H9 (cell line): ENCODE measurements at regions not wholly inside any gene's neighbourhood (a gene's known extent, or its start where the extent isn't known, plus 50 kb on each side); places are given as distances from the start of the nearest gene placed in this dataset.

Experiments
- DNase-seq: peaks from one replicate; pipeline ENCODE4 v3.0.0-alpha.2; 2017
- H2AFZ ChIP-seq: one replicate; pipeline ENCODE4 v1.6.1; 2013; ENCODE audit warnings: mild to moderate bottlenecking, low read length, control low read depth, moderate library complexity
- H2AK5ac ChIP-seq: 2 replicates; pipeline ENCODE4 v1.6.1; 2013; ENCODE audit warnings: low read length, control low read depth, mixed read lengths; ENCODE audit not compliant: insufficient read length
- H2BK120ac ChIP-seq: one replicate; pipeline ENCODE4 v1.6.1; 2013; ENCODE audit warnings: low read depth, mild to moderate bottlenecking, low read length, control low read depth, inconsistent platforms; ENCODE audit not compliant: poor library complexity, severe bottlenecking
- H2BK12ac ChIP-seq: 2 replicates; pipeline ENCODE4 v1.6.1; 2013; ENCODE audit warnings: low read length, control low read depth, mixed read lengths, low read depth; ENCODE audit not compliant: insufficient read length
- H2BK15ac ChIP-seq: 2 replicates; pipeline ENCODE4 v1.6.1; 2013; ENCODE audit warnings: low read depth, low read length, control low read depth
- H2BK20ac ChIP-seq: one replicate; pipeline ENCODE4 v1.6.1; 2013; ENCODE audit warnings: low read depth, mild to moderate bottlenecking, low read length, control low read depth, inconsistent platforms; ENCODE audit not compliant: poor library complexity, severe bottlenecking
- H2BK5ac ChIP-seq: 2 replicates; pipeline ENCODE4 v1.6.1; 2013; ENCODE audit warnings: low read length, control low read depth, mixed read lengths; ENCODE audit not compliant: insufficient read length
- H3K14ac ChIP-seq: 2 replicates; pipeline ENCODE4 v1.6.1; 2013; ENCODE audit warnings: low read length, control low read depth; ENCODE audit not compliant: insufficient read depth
- H3K18ac ChIP-seq: 2 replicates; pipeline ENCODE4 v1.6.1; 2013; ENCODE audit warnings: low read depth, mild to moderate bottlenecking, mixed read lengths, low read length, control low read depth; ENCODE audit not compliant: insufficient read length
- H3K23ac ChIP-seq: 2 replicates; pipeline ENCODE4 v1.6.1; 2013; ENCODE audit warnings: low read length, control low read depth, mixed read lengths, low read depth; ENCODE audit not compliant: insufficient read length
- H3K23me2 ChIP-seq: 2 replicates; pipeline ENCODE4 v1.6.1; 2013; ENCODE audit warnings: low read depth, mild to moderate bottlenecking, mixed read lengths, low read length, control low read depth; ENCODE audit not compliant: insufficient read length, poor library complexity, severe bottlenecking
- H3K27ac ChIP-seq: 2 replicates; pipeline ENCODE4 v1.5.1; 2013; ENCODE audit warnings: low read length, control low read depth, mixed read lengths, low read depth; ENCODE audit not compliant: insufficient read length
- H3K27me3 ChIP-seq: 2 replicates; pipeline ENCODE4 v1.6.1; 2013; ENCODE audit warnings: low read length, control low read depth, inconsistent platforms; ENCODE audit not compliant: insufficient read depth
- H3K4ac ChIP-seq: 2 replicates; pipeline ENCODE4 v1.6.1; 2013; ENCODE audit warnings: low read depth, mild to moderate bottlenecking, control low read depth, inconsistent platforms, low read length, moderate library complexity
- H3K4me1 ChIP-seq: 2 replicates; pipeline ENCODE4 v1.6.1; 2013; ENCODE audit warnings: low read length, control low read depth, inconsistent platforms; ENCODE audit not compliant: insufficient read depth
- H3K4me2 ChIP-seq: 2 replicates; pipeline ENCODE4 v1.6.1; 2013; ENCODE audit warnings: low read length, control low read depth, mixed read lengths; ENCODE audit not compliant: insufficient read length, insufficient read depth
- H3K56ac ChIP-seq: 2 replicates; pipeline ENCODE4 v1.6.1; 2013; ENCODE audit warnings: low read depth, mild to moderate bottlenecking, mixed read lengths, low read length, control low read depth; ENCODE audit not compliant: insufficient read length
- H3K79me1 ChIP-seq: 2 replicates; pipeline ENCODE4 v1.6.1; 2013; ENCODE audit warnings: low read depth, mild to moderate bottlenecking, moderate library complexity, low read length, control low read depth, inconsistent platforms; ENCODE audit not compliant: insufficient read depth, poor library complexity, severe bottlenecking
- H3K79me2 ChIP-seq: 2 replicates; pipeline ENCODE4 v1.6.1; 2013; ENCODE audit warnings: low read length, control low read depth, inconsistent platforms; ENCODE audit not compliant: insufficient read depth
- H3K9ac ChIP-seq: 2 replicates; pipeline ENCODE4 v1.6.1; 2013; ENCODE audit warnings: low read length, control low read depth, mixed read lengths; ENCODE audit not compliant: insufficient read length; ENCODE audit errors: extremely low read depth
- H3K9me3 ChIP-seq: one replicate; pipeline ENCODE4 v1.6.1; 2013; ENCODE audit warnings: low read depth, low read length, inconsistent platforms; ENCODE audit not compliant: control insufficient read depth
- H3T11ph ChIP-seq: one replicate; pipeline ENCODE4 v1.6.1; 2013; ENCODE audit warnings: mild to moderate bottlenecking, low read length, control low read depth, inconsistent platforms
- H4K20me1 ChIP-seq: one replicate; pipeline ENCODE4 v1.6.1; 2013; ENCODE audit not compliant: control insufficient read depth, insufficient read length, insufficient read depth
- H4K5ac ChIP-seq: 2 replicates; pipeline ENCODE4 v1.6.1; 2013; ENCODE audit warnings: low read depth, mild to moderate bottlenecking, mixed read lengths, low read length, control low read depth; ENCODE audit not compliant: insufficient read length
- H4K8ac ChIP-seq: replicated peaks from 2 replicates; pipeline ENCODE4 v1.6.1; 2013; ENCODE audit warnings: low read length, control low read depth, mixed read lengths, low read depth; ENCODE audit not compliant: insufficient read length
- H4K91ac ChIP-seq: 2 replicates; pipeline ENCODE4 v1.6.1; 2013; ENCODE audit warnings: low read depth, mild to moderate bottlenecking, moderate library complexity, mixed read lengths, low read length, control low read depth; ENCODE audit not compliant: insufficient read length
- H3K27ac Mint-ChIP-seq, 3 experiments: 2 replicates in 2 of 3; 3 replicates in 1 of 3; pipeline ENCODE4 v1.8.0; 2020 to 2021; ENCODE audit warnings: mixed read lengths in 3 of 3, mild to moderate bottlenecking in 1 of 3, moderate library complexity in 1 of 3
- H3K27me3 Mint-ChIP-seq: 2 replicates; pipeline ENCODE4 v1.8.0; 2021; ENCODE audit warnings: low read depth, mild to moderate bottlenecking, moderate library complexity, mixed read lengths
- H3K36me3 Mint-ChIP-seq, 3 experiments: 2 replicates in 2 of 3; 3 replicates in 1 of 3; pipeline ENCODE4 v1.8.0; 2020 to 2021; ENCODE audit warnings: low read depth in 3 of 3, mixed read lengths in 3 of 3; ENCODE audit not compliant: insufficient read depth in 1 of 3
- H3K4me1 Mint-ChIP-seq, 2 experiments: 2 replicates each; pipeline ENCODE4 v1.8.0; 2020; ENCODE audit warnings: mixed read lengths in 2 of 2
- H3K4me3 Mint-ChIP-seq, 2 experiments: 2 replicates in 1 of 2; 3 replicates in 1 of 2; pipeline ENCODE4 v1.8.0; 2020 to 2021; ENCODE audit warnings: mild to moderate bottlenecking in 2 of 2, mixed read lengths in 2 of 2, moderate library complexity in 1 of 2
- H3K9me3 Mint-ChIP-seq, 2 experiments: 2 replicates in 1 of 2; 3 replicates in 1 of 2; pipeline ENCODE4 v1.8.0; 2020; ENCODE audit warnings: mild to moderate bottlenecking in 2 of 2, mixed read lengths in 2 of 2, moderate library complexity in 1 of 2
- WGBS: extraction: QIAGEN DNeasy Blood & Tissue Kit; methylation state at CpG from one replicate; pipeline ENCODE4 v1.1.7; 2013; ENCODE audit warnings: missing lambda C conversion rate, low lambda C conversion rate, mixed read lengths; ENCODE audit not compliant: insufficient read length; ENCODE audit errors: extremely low coverage; 5-methylcytosine and 5-hydroxymethylcytosine counted together
- TF ChIP-seq, protein P1 (sequence below): fragments of 200-600 bp; sonication (generic); conservative IDR thresholded peaks from 3 replicates; pipeline ENCODE4 v1.8.0; 2021; ENCODE audit warnings: antibody characterized with exemption, mild to moderate bottlenecking

GRCh38 chr6:40807484-40807883 lies 220.3 kb upstream of the LRFN2 start:
- H4K8ac ChIP-seq, result no peak overlapping the region
- H3K9me3 Mint-ChIP-seq, result no peaks in the 10 kb centered on the region
- no CpG with 5 or more reads among the region's 5 CpGs for WGBS
- H3K27me3 ChIP-seq, result no peaks in the 10 kb centered on the region
- no peak overlapping the region for H2BK120ac ChIP-seq
- H3K79me1 ChIP-seq, result no peaks in the 10 kb centered on the region
- H4K20me1 ChIP-seq, result no peaks in the 10 kb centered on the region
- H3K9me3 ChIP-seq, result no peaks in the 10 kb centered on the region
- no peak overlapping the region for H3K9ac ChIP-seq
- H3K27ac Mint-ChIP-seq, result no peak overlapping the region
- no peak overlapping the region for H3K4me2 ChIP-seq
- TF ChIP-seq, protein P1, sequence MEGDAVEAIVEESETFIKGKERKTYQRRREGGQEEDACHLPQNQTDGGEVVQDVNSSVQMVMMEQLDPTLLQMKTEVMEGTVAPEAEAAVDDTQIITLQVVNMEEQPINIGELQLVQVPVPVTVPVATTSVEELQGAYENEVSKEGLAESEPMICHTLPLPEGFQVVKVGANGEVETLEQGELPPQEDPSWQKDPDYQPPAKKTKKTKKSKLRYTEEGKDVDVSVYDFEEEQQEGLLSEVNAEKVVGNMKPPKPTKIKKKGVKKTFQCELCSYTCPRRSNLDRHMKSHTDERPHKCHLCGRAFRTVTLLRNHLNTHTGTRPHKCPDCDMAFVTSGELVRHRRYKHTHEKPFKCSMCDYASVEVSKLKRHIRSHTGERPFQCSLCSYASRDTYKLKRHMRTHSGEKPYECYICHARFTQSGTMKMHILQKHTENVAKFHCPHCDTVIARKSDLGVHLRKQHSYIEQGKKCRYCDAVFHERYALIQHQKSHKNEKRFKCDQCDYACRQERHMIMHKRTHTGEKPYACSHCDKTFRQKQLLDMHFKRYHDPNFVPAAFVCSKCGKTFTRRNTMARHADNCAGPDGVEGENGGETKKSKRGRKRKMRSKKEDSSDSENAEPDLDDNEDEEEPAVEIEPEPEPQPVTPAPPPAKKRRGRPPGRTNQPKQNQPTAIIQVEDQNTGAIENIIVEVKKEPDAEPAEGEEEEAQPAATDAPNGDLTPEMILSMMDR, result no peak
- H2AK5ac ChIP-seq, result no peak overlapping the region
- no peaks in the 10 kb centered on the region for H3K23me2 ChIP-seq
- no peak overlapping the region for H2AFZ ChIP-seq
- H3K79me2 ChIP-seq, result no peaks in the 10 kb centered on the region
- H3K4me1 Mint-ChIP-seq, result no peaks in the 10 kb centered on the region; a peak in 1 of 4 replicates
- H2BK5ac ChIP-seq, result no peak overlapping the region
- peaks cover 4% of the 10 kb centered on the region; the same call in 1 of the 2 replicates for H3K27me3 Mint-ChIP-seq
- H3K23ac ChIP-seq, result no peak overlapping the region
- no peak overlapping the region for H2BK12ac ChIP-seq
- no peak overlapping the region for H3K4ac ChIP-seq
- H2BK20ac ChIP-seq, result no peak overlapping the region
- no peak overlapping the region for H3T11ph ChIP-seq
- no peak overlapping the region for H4K5ac ChIP-seq
- H3K27ac ChIP-seq, result no peak overlapping the region
- no peak overlapping the region for H2BK15ac ChIP-seq
- no peak overlapping the region for H3K56ac ChIP-seq
- no peak overlapping the region for H4K91ac ChIP-seq
- H3K4me3 Mint-ChIP-seq, result no peak overlapping the region
- no peaks in the 10 kb centered on the region for H3K4me1 ChIP-seq
- H3K36me3 Mint-ChIP-seq, result no peaks in the 10 kb centered on the region
- no peak overlapping the region for H3K18ac ChIP-seq
- no peak overlapping the region for H3K14ac ChIP-seq
- DNase-seq, result no peak
